SK-N-MC (cell line): ENCODE measurements at regions not wholly inside any gene's neighbourhood (a gene's known extent, or its start where the extent isn't known, plus 50 kb on each side); places are given as distances from the start of the nearest gene placed in this dataset.

Experiments
- EZH2 ChIP-seq: fragments of 200-600 bp; sonication (generic); IDR thresholded peaks from one replicate; pipeline ENCODE4 v1.6.1; 2017; ENCODE audit warnings: antibody characterized with exemption
- FOXP2 ChIP-seq: optimal IDR thresholded peaks from 2 replicates; pipeline ENCODE3; 2011; ENCODE audit warnings: mild to moderate bottlenecking, moderate library complexity; ENCODE audit not compliant: insufficient read depth; ENCODE audit errors: extremely low read length, control extremely low read depth
- POLR2AphosphoS5 ChIP-seq: IDR thresholded peaks from 2 replicates; pipeline ENCODE4 v1.6.1; 2012; ENCODE audit warnings: mild to moderate bottlenecking, low read depth, low read length, borderline replicate concordance

DNA sequence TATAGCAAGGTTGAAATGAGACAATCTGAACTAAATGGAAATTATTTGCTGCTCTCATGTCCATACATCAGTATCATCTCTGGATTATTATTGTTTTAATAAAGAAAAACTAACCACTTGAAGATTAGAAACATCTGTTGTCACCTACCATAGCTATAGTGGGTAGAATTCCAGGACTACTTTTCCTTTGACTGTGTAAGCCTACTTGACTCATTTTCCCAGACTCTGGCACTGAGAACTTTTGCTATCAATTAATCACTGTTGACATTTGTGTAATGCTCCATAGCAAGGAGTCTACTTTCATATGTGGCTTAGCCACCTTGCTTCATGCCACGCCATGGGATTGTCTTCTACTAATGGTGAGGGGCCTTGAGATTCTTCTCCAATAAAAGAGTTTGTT, 59.9 kb upstream of the ARRDC3 start:
- TF ChIP-seq POLR2AphosphoS5 (no peak), EZH2 (no peak), FOXP2 (no peak)
